Esophagus squamous epithelium (tissue), 5 donors: ENCODE measurements at regions not wholly inside any gene's neighbourhood (a gene's known extent, or its start where the extent isn't known, plus 50 kb on each side); places are given as distances from the start of the nearest gene placed in this dataset.
A peak's percentile ranks its signal among the peaks of the same experiment; 100 is the strongest.

ENCODE experiments used
- DNase-seq: peaks from one replicate; lab custom pipeline; 2025; lab: John Stamatoyannopoulos, UW
- H3K27ac ChIP-seq, 4 donors: fragments of 200-600 bp; sonication (generic); one replicate each; pipeline ENCODE4 v1.5.1; 2016 to 2019; ENCODE audit warnings: mild to moderate bottlenecking in 1 of 4
- H3K27me3 ChIP-seq, 4 donors: fragments of 200-600 bp; sonication (generic); 1 replicate in 3 of 4; 2 replicates in 1 of 4; pipeline versions ENCODE4 v1.5.1 to v1.6.0; 2017 to 2021; ENCODE audit warnings: antibody characterized with exemption in 1 of 4
- H3K36me3 ChIP-seq, 3 donors: fragments of 200-600 bp; sonication (generic); one replicate each; pipeline ENCODE4 v1.5.1; 2016 to 2019
- H3K4me1 ChIP-seq, 3 donors: fragments of 200-600 bp; sonication (generic); one replicate each; pipeline ENCODE4 v1.5.1; 2017 to 2019
- H3K4me3 ChIP-seq, 4 donors: fragments of 200-600 bp; sonication (generic); 1 replicate in 3 of 4; 2 replicates in 1 of 4; pipeline ENCODE4 v1.5.1; 2016 to 2019; ENCODE audit warnings: mild to moderate bottlenecking in 2 of 4, moderate library complexity in 1 of 4
- H3K9me3 ChIP-seq, 3 donors: fragments of 200-600 bp; sonication (generic); one replicate each; pipeline ENCODE4 v1.5.1; 2016 to 2019
- CTCF ChIP-seq, 6 experiments: fragments of 450-650 bp in 4 of 6; fragments of 200-600 bp in 2 of 6; sonication (generic) in 2 of 6; IDR thresholded peaks; one replicate each; pipeline ENCODE4 v1.5.1; 2016 to 2019; ENCODE audit warnings: antibody characterized with exemption in 6 of 6, mild to moderate bottlenecking in 4 of 6, moderate library complexity in 4 of 6
- POLR2A ChIP-seq, 4 donors: fragments of 450-650 bp; IDR thresholded peaks; one replicate each; pipeline ENCODE4 v1.6.1; 2017; ENCODE audit warnings: antibody characterized with exemption in 4 of 4, mild to moderate bottlenecking in 4 of 4, moderate library complexity in 3 of 4
- WGBS, 2 donors: methylation state at CpG; one replicate each; pipeline ENCODE4 v1.1.5; 2018; 5-methylcytosine and 5-hydroxymethylcytosine counted together
- intact Hi-C: fragments of 100-400 bp; cut with DNase I; formaldehyde crosslinking; loops from one replicate; pipeline ENCODE4 v1.15.0; 2022
- donor health status: DM: yes; HTN: yes; CAD: no.

GRCh38 chr2:62432407-62432806, 73.6 kb downstream of the TMEM17 start:
- TF ChIP-seq POLR2A (IDR thresholded peaks at IDR 0.05) (no peak), CTCF (IDR thresholded peaks at IDR 0.05) (no peak)
- Histone ChIP-seq H3K27me3 (no peaks in the 10 kb centered on the region), H3K4me1 (peaks cover 0 to 8% (median 0%) of the 10 kb centered on the region in 3 donors), H3K36me3 (no peaks in the 10 kb centered on the region), H3K9me3 (no peaks in the 10 kb centered on the region), H3K27ac (no peak overlapping the region), H3K4me3 (no peak overlapping the region)
- no peak for DNase-seq
- 94 to 100% methylated on average over 3 of the region's 3 CpGs for WGBS, 2 donors
- intact Hi-C loops = no loop called here

- no peaks in the 10 kb centered on the region for H3K36me3 ChIP-seq
- peaks cover 0 to 16% (median 2%) of the 10 kb centered on the region in 3 donors for H3K4me1 ChIP-seq
- no peaks in the 10 kb centered on the region for H3K27me3 ChIP-seq
- no peak for TF ChIP-seq POLR2A (IDR thresholded peaks at IDR 0.05)
- TF ChIP-seq CTCF (IDR thresholded peaks at IDR 0.05) = no peak
- no peak for DNase-seq
- no peak overlapping the region for H3K27ac ChIP-seq
- H3K4me3 ChIP-seq = no peak overlapping the region
- H3K9me3 ChIP-seq = no peaks in the 10 kb centered on the region
- 66 to 78% methylated on average over 3 of the region's 3 CpGs for WGBS, 2 donors
- intact Hi-C loops = no loop called here
Measured at GRCh38 chr2:62431512-62431911, 74.5 kb downstream of the TMEM17 start.

- Histone ChIP-seq H3K36me3 (no peaks in the 10 kb centered on the region), H3K4me1 (peaks cover 13 to 30% (median 14%) of the 10 kb centered on the region in 3 donors), H3K27ac (no peak overlapping the region), H3K9me3 (no peaks in the 10 kb centered on the region), H3K27me3 (no peaks in the 10 kb centered on the region), H3K4me3 (no peak overlapping the region)
- DNase-seq = no peak
- TF ChIP-seq POLR2A (IDR thresholded peaks at IDR 0.05) = no peak
- intact Hi-C loops = no loop called here
Measured at GRCh38 chr2:62430146-62430545, 75.8 kb downstream of the TMEM17 start.

- Histone ChIP-seq H3K4me3 (no peak overlapping the region), H3K27ac (peak overlapping the region in 2 of 4 donors; percentile 87 to 93), H3K9me3 (no peaks in the 10 kb centered on the region), H3K4me1 (peaks cover 14 to 59% (median 33%) of the 10 kb centered on the region in 3 donors), H3K27me3 (no peaks in the 10 kb centered on the region), H3K36me3 (no peaks in the 10 kb centered on the region)
- TF ChIP-seq POLR2A (IDR thresholded peaks at IDR 0.05) (no peak), CTCF (IDR thresholded peaks at IDR 0.05) (no peak)
- no peak for DNase-seq
- WGBS, 2 donors = 91 to 98% methylated on average over 9 of the region's 9 CpGs
- intact Hi-C loops = no loop called here
Measured at GRCh38 chr2:62427146-62427545, 78.8 kb downstream of the TMEM17 start.

- Histone ChIP-seq H3K27me3 (no peaks in the 10 kb centered on the region), H3K36me3 (no peaks in the 10 kb centered on the region), H3K4me1 (peaks cover 14 to 61% (median 33%) of the 10 kb centered on the region in 3 donors), H3K9me3 (no peaks in the 10 kb centered on the region), H3K4me3 (no peak overlapping the region), H3K27ac (peak overlapping the region in 3 of 4 donors; percentile 66 to 93 (median 87))
- 90 to 93% methylated on average over 6 to 16 of the region's 17 CpGs for WGBS, 2 donors
- intact Hi-C loops = no loop called here
- TF ChIP-seq POLR2A (IDR thresholded peaks at IDR 0.05) = no peak
- TF ChIP-seq CTCF (IDR thresholded peaks at IDR 0.05) = no peak
- no peak for DNase-seq
Measured at GRCh38 chr2:62426154-62426912, 79.7 kb downstream of the TMEM17 start.
